SU-DHL-6 (cell line): ENCODE measurements at regions not wholly inside any gene's neighbourhood (a gene's known extent, or its start where the extent isn't known, plus 50 kb on each side); places are given as distances from the start of the nearest gene placed in this dataset.

Source experiments
- H2AFZ ChIP-seq: fragments of 200-600 bp; sonication (generic); 2 replicates; pipeline ENCODE4 v1.6.1; 2014; ENCODE audit warnings: low read depth, mild to moderate bottlenecking, moderate library complexity, mixed read lengths, antibody characterized with exemption, low read length; ENCODE audit not compliant: severe bottlenecking
- H3F3A ChIP-seq: fragments of 200-600 bp; shearing (Covaris generic); 2 replicates; pipeline ENCODE4 v1.6.0; 2016; ENCODE audit warnings: antibody characterized with exemption, mild to moderate bottlenecking; ENCODE audit not compliant: insufficient read depth
- H3K27ac ChIP-seq: fragments of 200-600 bp; sonication (generic); 2 replicates; pipeline ENCODE4 v1.5.1; 2016; ENCODE audit warnings: low read depth, mild to moderate bottlenecking, low read length, moderate library complexity, mixed read lengths
- H3K27me3 ChIP-seq: fragments of 200-600 bp; sonication (generic), shearing (Covaris generic); 2 replicates; pipeline ENCODE4 v1.6.0; 2014; ENCODE audit warnings: mild to moderate bottlenecking, low read length
- H3K36me3 ChIP-seq: fragments of 200-600 bp; sonication (generic); 2 replicates; pipeline ENCODE4 v1.6.1; 2014; ENCODE audit warnings: mild to moderate bottlenecking, low read length, mixed read lengths
- H3K4me2 ChIP-seq: fragments of 300-600, 200-600 bp; shearing (Covaris generic), sonication (generic); 2 replicates; pipeline ENCODE4 v1.6.0; 2014; ENCODE audit warnings: low read length, low read depth, mild to moderate bottlenecking; ENCODE audit not compliant: poor library complexity, severe bottlenecking
- H3K4me3 ChIP-seq: fragments of 200-600 bp; sonication (generic); 2 replicates; pipeline ENCODE4 v1.5.1; 2014; ENCODE audit warnings: antibody characterized with exemption, low read length, mild to moderate bottlenecking, mixed read lengths; ENCODE audit not compliant: insufficient read depth, poor library complexity, severe bottlenecking
- H3K79me2 ChIP-seq: fragments of 200-600 bp; sonication (generic); 2 replicates; pipeline ENCODE4 v1.6.1; 2014; ENCODE audit warnings: mild to moderate bottlenecking, low read length, moderate library complexity; ENCODE audit not compliant: insufficient read depth
- H3K9ac ChIP-seq: fragments of 200-600 bp; sonication (generic); 2 replicates; pipeline ENCODE4 v1.7.0; 2014; ENCODE audit warnings: mild to moderate bottlenecking, low read length
- H3K9me2 ChIP-seq: fragments of 200-600 bp; sonication (generic); replicated peaks from 2 replicates; pipeline ENCODE4 v1.6.1; 2014; ENCODE audit warnings: low read length; ENCODE audit not compliant: insufficient read depth
- H3K9me3 ChIP-seq: fragments of 200-600 bp; sonication (generic); 2 replicates; pipeline ENCODE4 v1.6.1; 2014; ENCODE audit warnings: low read length, mixed read lengths; ENCODE audit not compliant: insufficient read depth
- H4K20me1 ChIP-seq: fragments of 200-600 bp; sonication (generic); 2 replicates; pipeline ENCODE4 v1.6.1; 2014; ENCODE audit warnings: low read depth, mild to moderate bottlenecking, antibody characterized with exemption, low read length, moderate library complexity, mixed read lengths
- CTCF ChIP-seq: fragments of 200-600 bp; sonication (generic); IDR thresholded peaks from one replicate; pipeline ENCODE4 v1.5.1; 2017; ENCODE audit warnings: antibody characterized with exemption, mild to moderate bottlenecking, low read length, moderate library complexity; ENCODE audit not compliant: insufficient read depth, poor library complexity, severe bottlenecking
- EZH2phosphoT487 ChIP-seq: fragments of 200-600 bp; sonication (generic), shearing (Covaris generic); conservative IDR thresholded peaks from 2 replicates; pipeline ENCODE4 v1.6.1; 2018; ENCODE audit warnings: mild to moderate bottlenecking, antibody characterized with exemption, low read length, moderate library complexity, mixed read lengths

GRCh38 chr5:77867194-77867691, 91.1 kb upstream of the TBCA start:
- no peaks in the 10 kb centered on the region for H3K27me3 ChIP-seq
- H3K9me3 ChIP-seq: no peaks in the 10 kb centered on the region
- no peak overlapping the region for H2AFZ ChIP-seq
- no peaks in the 10 kb centered on the region for H3K9me2 ChIP-seq
- H3K4me3 ChIP-seq: no peak overlapping the region
- H4K20me1 ChIP-seq: no peaks in the 10 kb centered on the region
- no peak overlapping the region for H3K4me2 ChIP-seq
- no peak for TF ChIP-seq EZH2phosphoT487
- no peak for TF ChIP-seq CTCF
- no peak overlapping the region for H3K9ac ChIP-seq
- H3K36me3 ChIP-seq: no peaks in the 10 kb centered on the region
- no peak overlapping the region for H3K27ac ChIP-seq
- H3K79me2 ChIP-seq: no peaks in the 10 kb centered on the region
- H3F3A ChIP-seq: no peaks in the 10 kb centered on the region

- TF ChIP-seq EZH2phosphoT487 (no peak), CTCF (no peak)
- Histone ChIP-seq H2AFZ (no peak overlapping the region), H3K27me3 (no peaks in the 10 kb centered on the region), H3K27ac (no peak overlapping the region), H3K9me3 (no peaks in the 10 kb centered on the region), H3K9me2 (no peaks in the 10 kb centered on the region), H3K9ac (no peak overlapping the region), H3K4me2 (no peak overlapping the region), H3K36me3 (no peaks in the 10 kb centered on the region), H3K4me3 (no peak overlapping the region), H4K20me1 (no peaks in the 10 kb centered on the region), H3K79me2 (no peaks in the 10 kb centered on the region), H3F3A (no peaks in the 10 kb centered on the region)
These were observed 90.1 kb upstream of the TBCA start for GRCh38 chr5:77866198-77866597.

GRCh38 chr5:77864997-77865396, 88.9 kb upstream of the TBCA start:
- Histone ChIP-seq H3K4me2 (no peak overlapping the region), H3K4me3 (no peak overlapping the region), H3F3A (no peaks in the 10 kb centered on the region), H3K9me3 (no peaks in the 10 kb centered on the region), H3K9ac (no peak overlapping the region), H3K27me3 (no peaks in the 10 kb centered on the region), H3K79me2 (no peaks in the 10 kb centered on the region), H3K27ac (no peak overlapping the region), H3K9me2 (no peaks in the 10 kb centered on the region), H4K20me1 (no peaks in the 10 kb centered on the region), H3K36me3 (no peaks in the 10 kb centered on the region), H2AFZ (no peak overlapping the region)
- TF ChIP-seq EZH2phosphoT487: no peak
- TF ChIP-seq CTCF: no peak

- Histone ChIP-seq H3K9me2 (no peaks in the 10 kb centered on the region), H4K20me1 (no peaks in the 10 kb centered on the region), H2AFZ (no peak overlapping the region), H3F3A (no peaks in the 10 kb centered on the region), H3K9me3 (no peaks in the 10 kb centered on the region), H3K4me2 (no peak overlapping the region), H3K27me3 (no peaks in the 10 kb centered on the region), H3K36me3 (no peaks in the 10 kb centered on the region), H3K9ac (no peak overlapping the region), H3K79me2 (no peaks in the 10 kb centered on the region), H3K4me3 (no peak overlapping the region), H3K27ac (no peak overlapping the region)
- no peak for TF ChIP-seq CTCF
- TF ChIP-seq EZH2phosphoT487: no peak
These were observed 87.0 kb upstream of the TBCA start for GRCh38 chr5:77863181-77863580.
